HG02970 (cell line): ENCODE measurements at regions not wholly inside any gene's neighbourhood (a gene's known extent, or its start where the extent isn't known, plus 50 kb on each side); places are given as distances from the start of the nearest gene placed in this dataset.

Experiments
- ATAC-seq: cut with Tn5 transposase; IDR thresholded peaks from one replicate; pipeline ENCODE4 v1.9.1; 2021; ENCODE audit warnings: mild to moderate bottlenecking, moderate library complexity, moderate number of reproducible peaks; ENCODE audit not compliant: unreplicated experiment, low FRiP score

DNA sequence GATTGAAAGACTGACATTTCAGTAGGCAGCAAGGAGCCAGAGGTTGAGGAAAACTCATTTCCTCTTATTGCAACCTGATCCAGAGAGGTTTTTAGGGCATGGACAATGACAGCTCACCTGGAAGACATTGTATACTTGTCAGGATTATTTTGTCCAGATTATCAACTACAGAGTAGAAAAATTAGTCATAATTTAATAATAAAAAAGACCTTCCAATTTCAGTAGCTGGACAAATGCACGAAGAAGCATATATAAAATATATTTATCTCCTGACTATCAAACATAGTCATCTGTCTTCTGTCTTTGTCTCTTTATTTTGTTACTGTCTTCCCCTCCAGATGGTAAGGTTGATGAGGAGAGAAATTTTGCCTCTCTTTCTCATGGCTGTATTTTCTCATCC is 330.6 kb upstream of the RAG2 start:
- ATAC-seq = no peak

DNA sequence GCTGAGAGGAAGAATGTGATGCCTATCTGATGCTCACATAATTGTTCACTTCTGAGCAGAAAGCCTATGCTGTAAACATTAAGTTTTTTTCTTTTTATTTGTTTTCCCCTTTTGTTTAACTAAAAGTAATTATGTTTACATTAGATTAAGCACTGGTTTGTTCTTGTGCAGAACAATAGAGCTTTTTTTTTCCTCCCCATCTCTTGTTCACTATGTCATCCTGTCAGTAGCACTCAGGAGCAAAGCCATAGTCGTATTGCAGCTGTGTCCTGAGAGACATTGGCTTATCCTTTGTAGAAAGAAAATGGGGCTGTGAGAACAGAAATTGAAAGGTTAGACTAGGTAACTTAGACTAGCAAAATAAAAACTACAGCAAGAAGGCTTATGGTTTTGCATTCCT is 301.8 kb upstream of the RAG2 start:
- ATAC-seq = no peak

- no peak for ATAC-seq
These were observed 292.8 kb upstream of the RAG2 start for GRCh38 chr11:36890841-36891240.

DNA sequence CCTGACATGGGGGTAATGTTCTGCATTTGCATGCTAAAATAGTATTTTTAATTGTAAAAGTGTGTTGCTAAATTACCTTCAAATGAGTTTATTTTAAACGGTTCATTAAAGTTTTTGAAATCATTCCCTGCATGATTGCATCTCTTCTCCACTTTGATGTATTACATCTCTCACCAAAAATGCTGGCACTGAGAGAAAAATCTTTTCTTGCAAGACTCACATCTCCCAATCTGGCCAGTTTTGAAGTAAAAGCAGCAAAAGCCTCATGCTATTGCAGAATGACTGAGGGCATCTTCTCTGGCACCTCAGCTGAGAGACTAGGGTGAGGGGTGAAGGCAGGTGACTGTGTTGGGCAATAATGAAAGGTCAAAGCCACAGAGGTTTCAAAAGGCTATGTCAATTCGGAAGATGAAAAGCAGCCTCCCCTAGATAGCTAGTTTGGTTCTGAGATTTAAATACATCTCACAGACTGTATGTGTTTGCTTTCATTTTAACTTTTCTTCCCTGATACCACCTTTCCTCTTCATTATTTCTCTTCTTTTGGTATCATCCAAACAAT is 292.2 kb upstream of the RAG2 start:
- no peak for ATAC-seq

- no peak for ATAC-seq
These were observed 287.1 kb upstream of the RAG2 start for GRCh38 chr11:36885154-36885553.

DNA sequence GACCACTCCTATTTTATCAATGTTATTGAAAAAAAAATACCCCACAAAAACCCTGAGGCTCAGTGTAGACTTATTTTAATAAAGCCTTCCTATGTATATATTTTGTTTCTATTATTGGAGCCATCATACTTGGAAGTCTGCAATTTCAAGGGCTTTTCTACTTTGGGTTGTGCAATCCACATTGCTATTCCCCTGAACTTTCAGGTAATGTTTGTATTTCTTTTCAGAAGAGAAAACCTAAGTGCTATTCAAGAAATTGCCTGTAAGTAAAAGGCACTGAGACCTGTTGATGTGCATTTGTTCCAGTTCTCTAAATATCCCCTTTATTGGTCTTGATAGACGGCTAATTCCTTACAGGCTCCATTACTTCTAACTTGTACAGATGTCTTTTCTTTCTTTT is 280.7 kb upstream of the RAG2 start:
- ATAC-seq = no peak

DNA sequence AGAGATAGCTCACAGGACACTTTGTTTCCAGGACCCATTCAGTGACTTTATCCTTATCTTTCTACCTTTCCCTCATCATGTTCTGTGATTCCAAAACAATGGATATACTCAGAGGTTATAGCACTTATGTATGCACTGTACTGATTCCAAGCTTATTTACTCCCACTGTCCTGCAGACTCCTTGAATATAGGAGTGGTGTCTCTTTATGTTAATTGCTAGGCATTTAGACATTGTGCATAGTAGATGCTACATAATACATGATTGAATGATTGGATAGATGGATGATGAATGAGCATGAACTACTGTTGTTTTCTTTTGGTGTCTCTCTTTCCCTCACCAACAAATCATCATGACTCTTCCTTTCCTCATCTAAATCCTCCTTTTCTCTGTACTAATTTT is 279.1 kb upstream of the RAG2 start:
- no peak for ATAC-seq

- ATAC-seq = no peak
These were observed 278.2 kb upstream of the RAG2 start for GRCh38 chr11:36876266-36876665.

GRCh38 chr11:36874291-36874690 is 276.3 kb upstream of the RAG2 start:
- no peak for ATAC-seq

GRCh38 chr11:36870361-36870760 is 272.3 kb upstream of the RAG2 start:
- no peak for ATAC-seq

DNA sequence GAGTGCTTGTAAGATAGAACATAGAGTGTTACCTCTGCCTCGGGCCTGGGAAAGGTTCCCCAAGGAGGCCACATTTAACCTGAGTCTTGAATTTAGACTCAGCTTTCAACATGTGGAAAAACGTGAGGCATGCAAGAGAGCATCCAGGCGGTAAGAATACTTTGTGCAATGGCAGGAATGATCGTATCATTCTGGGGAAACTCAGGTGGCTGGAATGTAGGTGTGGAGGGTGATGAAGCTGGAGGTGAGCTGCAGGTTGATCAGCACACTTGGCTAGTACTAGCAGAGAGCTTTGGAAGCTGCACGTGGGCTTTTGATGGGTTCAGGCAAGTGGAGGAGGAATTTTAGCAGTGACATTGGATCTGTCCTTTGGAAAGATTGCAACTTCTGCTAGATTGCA is 270.3 kb upstream of the RAG2 start:
- ATAC-seq = no peak

GRCh38 chr11:36865846-36866245 is 267.8 kb upstream of the RAG2 start:
- ATAC-seq = no peak

- ATAC-seq = no peak
These were observed 256.8 kb upstream of the RAG2 start for GRCh38 chr11:36854875-36855274.

DNA sequence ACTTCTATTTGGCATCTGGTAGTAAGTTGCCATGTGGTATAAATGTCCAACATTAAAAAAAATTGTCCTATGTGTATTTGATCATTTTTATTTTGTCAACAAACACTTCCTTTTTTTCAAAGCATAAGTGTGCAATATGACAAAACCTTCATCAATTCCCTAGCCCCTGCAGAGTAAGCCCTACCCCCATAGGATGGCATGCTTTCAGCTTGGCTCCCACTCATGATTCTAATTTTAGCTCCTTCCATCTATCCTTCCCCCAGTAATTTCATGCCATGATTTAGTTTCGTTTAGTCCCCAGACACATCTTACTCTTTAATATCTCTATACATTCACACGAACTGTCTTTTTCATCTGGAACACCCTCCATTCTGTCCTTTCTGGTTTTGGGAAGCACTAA is 250.6 kb upstream of the RAG2 start:
- no peak for ATAC-seq

DNA sequence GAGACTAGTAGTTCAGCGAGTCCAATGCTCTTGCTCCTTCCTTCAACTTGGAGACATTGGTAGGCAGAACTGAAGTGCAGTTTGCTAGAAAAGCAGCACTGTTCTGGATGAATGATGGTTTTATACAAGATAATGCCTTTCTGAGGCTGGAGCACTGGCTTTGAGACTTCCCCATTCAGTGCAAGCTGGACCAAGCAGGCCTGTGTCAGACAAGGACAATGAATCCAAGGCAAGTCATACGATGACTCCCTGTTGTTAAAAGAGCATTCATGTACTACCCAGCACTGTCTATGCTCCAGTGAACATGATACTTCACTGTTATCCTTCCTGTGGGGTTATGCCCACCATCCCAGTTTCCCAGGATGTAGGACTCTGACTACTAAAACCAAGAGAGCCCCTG is 242.3 kb upstream of the RAG2 start:
- ATAC-seq = no peak

DNA sequence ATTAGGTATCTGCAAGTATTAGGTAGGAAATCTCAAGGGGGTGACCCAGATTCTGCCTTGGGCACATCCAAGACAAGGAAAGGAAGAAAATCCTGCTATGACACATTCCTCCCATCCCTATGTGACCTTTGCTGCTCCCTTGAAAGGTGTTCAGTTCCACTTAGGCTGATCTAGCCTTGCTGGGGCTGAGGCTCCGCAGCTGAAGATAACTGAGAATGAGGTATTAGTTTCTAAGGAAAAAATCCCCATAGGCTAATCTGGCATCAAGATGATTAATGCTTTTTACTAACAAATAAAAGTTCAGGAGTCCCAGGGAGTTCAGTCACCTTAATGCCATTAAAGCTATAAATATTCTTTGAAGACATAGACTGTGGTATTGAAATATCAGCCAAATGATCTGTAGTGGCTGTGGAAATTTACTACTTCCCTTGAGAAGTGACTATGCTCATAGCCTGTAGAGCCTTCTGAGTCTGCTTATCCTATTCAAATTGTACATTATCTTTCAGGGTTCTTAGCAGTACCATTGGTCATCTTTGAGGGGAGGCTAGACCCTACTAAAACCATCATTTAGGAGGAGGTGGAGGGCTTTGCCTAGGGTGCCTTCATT is 239.9 kb upstream of the RAG2 start:
- no peak for ATAC-seq

- ATAC-seq = no peak
These were observed 227.2 kb upstream of the RAG2 start for GRCh38 chr11:36825251-36825650.

- no peak for ATAC-seq
These were observed 226.3 kb upstream of the RAG2 start for GRCh38 chr11:36824349-36824748.

DNA sequence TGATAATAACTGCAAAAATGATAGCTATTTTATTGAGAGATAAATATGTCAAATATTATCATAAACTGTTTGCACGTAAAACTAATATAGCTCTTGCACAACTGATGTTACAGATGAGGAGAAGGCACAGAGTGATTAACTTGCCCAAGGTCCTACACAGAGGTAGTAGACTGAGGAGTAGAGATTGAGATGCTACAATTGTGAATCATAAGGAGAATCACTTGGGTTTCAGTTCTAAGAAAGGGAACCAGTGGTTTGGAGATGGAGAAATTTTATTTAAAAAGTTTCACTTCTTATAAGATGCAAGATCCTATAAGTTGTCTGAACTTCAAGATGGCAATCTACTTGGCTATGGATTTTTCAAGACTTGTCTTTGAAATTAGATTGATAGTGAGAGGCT is 224.8 kb upstream of the RAG2 start:
- no peak for ATAC-seq

- ATAC-seq = no peak
These were observed 220.4 kb upstream of the RAG2 start for GRCh38 chr11:36818410-36818809.

- no peak for ATAC-seq
These were observed 219.4 kb upstream of the RAG2 start for GRCh38 chr11:36817336-36817965.

DNA sequence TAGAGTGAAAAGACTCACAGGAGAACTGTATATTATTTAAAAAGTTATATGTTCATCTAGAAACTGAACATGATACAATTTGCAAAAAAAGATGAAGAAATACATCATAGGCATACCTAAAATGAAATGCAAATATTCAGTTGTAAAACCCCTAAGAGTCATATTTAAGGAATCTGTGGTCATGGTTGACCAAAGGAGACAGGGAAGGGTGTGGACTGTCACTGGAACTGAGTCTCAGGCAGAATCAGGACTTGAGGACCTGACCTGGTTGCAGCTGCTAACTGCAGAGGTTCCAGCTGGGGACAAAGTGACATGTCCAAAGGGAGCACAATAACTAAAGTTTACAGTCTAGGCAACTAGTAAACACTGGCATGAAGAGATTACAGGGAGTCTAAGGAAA is 211.3 kb upstream of the RAG2 start:
- no peak for ATAC-seq
